GM12865 (cell line): ENCODE measurements at regions not wholly inside any gene's neighbourhood (a gene's known extent, or its start where the extent isn't known, plus 50 kb on each side); places are given as distances from the start of the nearest gene placed in this dataset.

ENCODE experiments used
- DNase-seq: peaks from one replicate; pipeline ENCODE4 v3.0.0; 2010; ENCODE audit warnings: low read depth
- H3K4me3 ChIP-seq: 2 replicates; pipeline ENCODE4 v1.5.1; 2011; ENCODE audit warnings: mild to moderate bottlenecking, low read depth, low read length, control low read depth
- TF ChIP-seq, protein P1 (sequence below): IDR thresholded peaks from 2 replicates; pipeline ENCODE4 v1.5.1; 2011; ENCODE audit warnings: low read length, control low read depth, low read depth, inconsistent platforms; ENCODE audit not compliant: insufficient read depth; ENCODE audit errors: missing control alignments

DNA sequence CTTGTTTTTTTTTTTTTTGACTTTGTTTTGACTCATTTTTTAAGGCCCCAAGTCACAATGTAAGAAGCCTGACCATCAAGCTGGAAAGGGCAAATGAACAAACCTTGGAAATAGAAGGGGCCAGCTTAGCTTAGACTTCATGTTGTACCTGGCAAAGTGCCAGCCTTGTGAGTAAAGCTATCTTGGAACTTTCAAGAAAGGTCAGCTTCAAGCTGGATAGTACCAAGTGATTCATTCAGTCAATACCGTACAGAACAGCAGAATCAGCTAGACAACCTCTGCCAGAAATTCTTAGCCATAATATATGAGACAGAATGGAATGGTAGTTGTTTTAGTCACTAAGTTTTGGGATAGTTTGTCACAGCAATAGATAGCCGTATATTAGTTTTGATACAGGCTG lies 1492.2 kb upstream of the TENM3 start:
- TF ChIP-seq, protein P1, sequence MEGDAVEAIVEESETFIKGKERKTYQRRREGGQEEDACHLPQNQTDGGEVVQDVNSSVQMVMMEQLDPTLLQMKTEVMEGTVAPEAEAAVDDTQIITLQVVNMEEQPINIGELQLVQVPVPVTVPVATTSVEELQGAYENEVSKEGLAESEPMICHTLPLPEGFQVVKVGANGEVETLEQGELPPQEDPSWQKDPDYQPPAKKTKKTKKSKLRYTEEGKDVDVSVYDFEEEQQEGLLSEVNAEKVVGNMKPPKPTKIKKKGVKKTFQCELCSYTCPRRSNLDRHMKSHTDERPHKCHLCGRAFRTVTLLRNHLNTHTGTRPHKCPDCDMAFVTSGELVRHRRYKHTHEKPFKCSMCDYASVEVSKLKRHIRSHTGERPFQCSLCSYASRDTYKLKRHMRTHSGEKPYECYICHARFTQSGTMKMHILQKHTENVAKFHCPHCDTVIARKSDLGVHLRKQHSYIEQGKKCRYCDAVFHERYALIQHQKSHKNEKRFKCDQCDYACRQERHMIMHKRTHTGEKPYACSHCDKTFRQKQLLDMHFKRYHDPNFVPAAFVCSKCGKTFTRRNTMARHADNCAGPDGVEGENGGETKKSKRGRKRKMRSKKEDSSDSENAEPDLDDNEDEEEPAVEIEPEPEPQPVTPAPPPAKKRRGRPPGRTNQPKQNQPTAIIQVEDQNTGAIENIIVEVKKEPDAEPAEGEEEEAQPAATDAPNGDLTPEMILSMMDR, result no peak
- no peak overlapping the region for H3K4me3 ChIP-seq

DNA sequence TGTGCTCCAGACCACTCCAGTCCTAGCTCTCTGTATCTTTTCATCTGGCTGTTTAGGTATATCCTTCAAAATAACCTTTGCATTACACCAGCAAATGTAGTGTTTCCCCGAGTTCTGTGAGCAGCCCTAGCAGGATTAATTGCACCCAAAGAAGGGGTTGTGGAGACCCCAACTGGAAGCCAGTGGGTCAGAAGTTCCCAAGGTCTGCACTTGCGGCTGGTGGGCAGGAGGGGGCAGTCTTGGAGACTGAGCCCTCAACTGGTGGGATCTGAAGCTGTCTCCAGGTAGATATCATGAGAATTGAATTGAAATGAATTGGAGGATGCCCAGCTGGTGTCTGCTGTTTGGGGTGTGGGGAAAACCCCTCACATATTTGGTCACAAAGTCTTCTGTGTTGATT lies 1485.3 kb upstream of the TENM3 start:
- DNase-seq, result no peak
- no peak overlapping the region for H3K4me3 ChIP-seq
- TF ChIP-seq, protein P1, result no peak

More for the DNA sequence above, 1492.2 kb upstream of the TENM3 start:
- DNase-seq, result no peak

DNA sequence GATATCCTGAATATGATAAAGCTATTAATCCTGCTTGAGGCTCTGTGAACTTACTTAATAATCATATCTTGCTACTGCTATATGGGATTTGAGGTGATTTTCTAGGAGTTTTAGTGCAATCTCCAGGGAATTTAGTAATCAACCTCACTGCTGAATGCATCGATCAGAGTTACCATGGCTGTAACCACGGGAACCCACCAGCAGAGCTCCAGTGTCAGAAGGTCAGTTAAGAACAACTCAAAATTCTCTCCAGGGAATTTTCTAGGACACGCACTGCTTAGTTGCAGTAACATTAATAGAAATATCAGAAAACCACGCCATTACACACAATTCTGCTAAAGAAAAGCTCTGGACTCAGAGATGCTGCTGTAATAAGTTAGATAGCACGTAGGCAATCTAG lies 1477.2 kb upstream of the TENM3 start:
- TF ChIP-seq, protein P1, result no peak
- no peak overlapping the region for H3K4me3 ChIP-seq
- no peak for DNase-seq

DNA sequence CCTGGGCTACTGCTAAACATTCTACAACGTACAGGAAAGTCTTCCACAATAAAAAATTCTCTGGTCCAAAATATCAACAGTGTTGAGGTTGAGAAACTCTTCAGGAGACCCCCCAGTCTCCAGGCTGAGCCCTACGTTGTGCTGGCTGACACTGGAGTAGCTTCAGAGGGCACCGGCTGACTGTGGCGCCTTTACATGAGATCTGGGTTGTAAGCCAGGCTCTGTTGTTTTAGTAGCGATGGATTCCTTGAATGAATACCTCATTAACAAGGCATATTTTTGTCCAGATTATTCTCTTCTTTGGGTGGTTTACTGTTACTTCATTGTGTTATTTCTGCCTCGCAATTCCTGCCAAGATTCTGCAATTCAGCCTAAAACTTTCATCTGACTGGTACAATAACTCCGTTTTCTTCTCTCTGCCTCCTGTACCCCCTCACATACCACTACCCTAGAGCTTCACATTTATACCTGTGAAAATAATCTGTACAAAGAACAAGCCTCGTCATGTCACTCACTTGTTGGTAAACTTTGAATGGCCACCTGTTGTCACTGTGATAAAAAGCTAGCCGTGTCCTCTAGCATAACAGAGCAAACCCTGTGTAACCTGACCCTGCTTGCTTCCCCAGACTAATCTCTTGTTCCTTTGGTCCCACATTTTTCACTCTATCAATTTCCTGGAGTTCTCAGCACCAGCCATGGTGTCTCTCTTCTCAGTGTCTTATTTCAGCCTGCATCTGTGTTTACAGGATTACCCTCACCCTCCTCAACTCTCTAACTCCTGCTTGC lies 1476.1 kb upstream of the TENM3 start:
- no peak overlapping the region for H3K4me3 ChIP-seq
- TF ChIP-seq, protein P1, result no peak
- no peak for DNase-seq

DNA sequence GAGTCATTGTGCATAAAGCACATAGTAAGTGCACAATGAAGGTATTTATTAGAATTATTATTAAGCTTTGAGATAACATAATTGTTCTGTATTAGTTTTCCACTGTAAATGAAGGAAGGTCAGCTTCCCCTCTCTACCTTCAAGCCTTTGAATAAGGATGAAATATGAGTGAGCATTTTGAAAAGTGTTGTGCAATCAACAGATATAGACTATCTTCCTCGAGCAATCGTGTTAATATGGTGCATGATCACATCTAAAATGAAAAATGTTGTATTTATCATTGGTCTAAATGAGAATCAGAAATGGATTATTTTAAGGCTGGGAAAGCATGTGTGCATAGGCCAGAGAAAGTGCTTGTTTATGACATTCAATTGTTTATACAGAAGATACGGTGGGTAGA lies 1474.6 kb upstream of the TENM3 start:
- TF ChIP-seq, protein P1, result no peak
- DNase-seq, result no peak
- H3K4me3 ChIP-seq, result no peak overlapping the region

DNA sequence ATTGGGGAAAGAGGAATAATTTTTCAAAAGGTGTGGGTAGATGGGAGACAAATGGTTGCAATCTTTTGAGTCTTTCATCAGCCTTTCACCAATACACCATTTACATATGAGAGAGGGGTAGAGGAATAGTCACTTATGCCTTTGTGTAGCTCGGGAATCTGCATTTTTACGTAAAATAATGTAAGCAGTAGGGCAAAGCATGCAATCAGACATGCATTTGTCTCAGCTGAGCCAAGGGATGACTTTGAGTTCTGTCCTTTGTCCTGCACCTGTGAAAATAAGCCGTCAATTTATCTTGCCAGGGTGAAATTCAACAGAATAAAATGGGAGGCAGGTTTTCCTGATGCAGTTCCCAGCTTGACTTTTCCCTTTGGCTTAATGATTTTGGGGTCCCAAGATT lies 1473.4 kb upstream of the TENM3 start:
- TF ChIP-seq, protein P1, result no peak
- H3K4me3 ChIP-seq, result no peak overlapping the region
- DNase-seq, result no peak

DNA sequence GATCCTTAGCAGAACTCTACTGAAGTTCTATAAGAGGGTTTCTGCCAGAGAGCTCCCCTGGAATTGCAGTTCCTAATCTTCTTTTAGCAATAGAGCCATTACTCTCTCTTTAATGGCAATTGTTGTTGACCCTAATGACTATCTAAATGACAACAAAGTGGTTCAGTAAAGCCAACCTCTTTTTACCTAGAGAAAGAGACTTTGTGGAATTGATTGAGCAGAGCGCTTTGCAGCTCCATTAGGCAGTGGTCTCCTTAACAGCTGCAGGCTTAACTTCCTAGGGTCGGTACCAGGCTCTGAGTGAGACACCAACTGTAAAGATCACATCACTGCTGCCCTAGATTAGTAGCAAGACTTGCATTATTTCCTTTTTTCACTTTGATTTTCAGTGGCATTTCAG lies 1472.9 kb upstream of the TENM3 start:
- TF ChIP-seq, protein P1, result no peak
- no peak for DNase-seq
- no peak overlapping the region for H3K4me3 ChIP-seq
